ENCODE measurements at regions not wholly inside any gene's neighbourhood (a gene's known extent, or its start where the extent isn't known, plus 50 kb on each side); places are given as distances from the start of the nearest gene placed in this dataset.

DNA sequence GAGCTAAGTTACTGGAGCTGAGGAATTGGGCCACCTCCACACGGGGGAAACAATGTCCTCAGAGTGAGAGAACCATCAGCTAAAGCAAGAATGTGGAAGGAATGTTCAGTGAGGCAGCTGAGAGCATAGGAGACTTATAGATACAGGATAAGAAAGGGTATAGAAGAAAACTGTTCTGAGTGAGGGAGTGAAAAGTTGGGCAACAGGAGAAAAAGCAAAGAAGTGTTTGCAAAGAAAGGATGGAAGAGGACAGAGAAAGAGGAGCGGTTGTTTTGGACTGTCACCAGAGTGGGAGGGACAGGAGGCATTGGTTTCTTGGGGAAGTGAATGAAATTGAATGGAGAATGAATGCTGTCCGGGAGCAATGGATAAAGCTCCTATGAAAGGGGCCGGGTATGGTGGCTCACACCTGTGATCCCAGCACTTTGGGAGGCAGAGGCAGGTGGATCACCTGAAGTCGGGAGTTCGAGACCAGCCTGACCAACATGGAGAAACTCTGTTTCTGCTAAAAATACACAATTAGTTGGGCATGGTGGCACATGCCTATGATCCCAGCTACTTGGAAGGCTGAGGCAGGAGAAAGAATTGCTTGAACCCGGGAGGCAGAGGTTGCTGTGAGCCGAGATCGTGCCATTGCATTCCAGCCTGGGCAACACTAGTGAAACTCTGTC lies 296.5 kb downstream of the ADGB start:
- TF ChIP-seq, protein P1, sequence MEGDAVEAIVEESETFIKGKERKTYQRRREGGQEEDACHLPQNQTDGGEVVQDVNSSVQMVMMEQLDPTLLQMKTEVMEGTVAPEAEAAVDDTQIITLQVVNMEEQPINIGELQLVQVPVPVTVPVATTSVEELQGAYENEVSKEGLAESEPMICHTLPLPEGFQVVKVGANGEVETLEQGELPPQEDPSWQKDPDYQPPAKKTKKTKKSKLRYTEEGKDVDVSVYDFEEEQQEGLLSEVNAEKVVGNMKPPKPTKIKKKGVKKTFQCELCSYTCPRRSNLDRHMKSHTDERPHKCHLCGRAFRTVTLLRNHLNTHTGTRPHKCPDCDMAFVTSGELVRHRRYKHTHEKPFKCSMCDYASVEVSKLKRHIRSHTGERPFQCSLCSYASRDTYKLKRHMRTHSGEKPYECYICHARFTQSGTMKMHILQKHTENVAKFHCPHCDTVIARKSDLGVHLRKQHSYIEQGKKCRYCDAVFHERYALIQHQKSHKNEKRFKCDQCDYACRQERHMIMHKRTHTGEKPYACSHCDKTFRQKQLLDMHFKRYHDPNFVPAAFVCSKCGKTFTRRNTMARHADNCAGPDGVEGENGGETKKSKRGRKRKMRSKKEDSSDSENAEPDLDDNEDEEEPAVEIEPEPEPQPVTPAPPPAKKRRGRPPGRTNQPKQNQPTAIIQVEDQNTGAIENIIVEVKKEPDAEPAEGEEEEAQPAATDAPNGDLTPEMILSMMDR (conservative IDR thresholded peaks at IDR 0.05 in 1 of 2, IDR thresholded peaks at IDR 0.05 in 1 of 2; ENCODE audit: low read depth in 1 of 2, low read length in 2 of 2) = no peak
- no peak for TF ChIP-seq EZH2 (IDR thresholded peaks at IDR 0.05; ENCODE audit: low read length, missing control alignments)
